Caco-2 (cell line): ENCODE measurements at regions not wholly inside any gene's neighbourhood (a gene's known extent, or its start where the extent isn't known, plus 50 kb on each side); places are given as distances from the start of the nearest gene placed in this dataset.

ENCODE experiments used
- BruUV-seq: library from RNA; stranded (reverse); fragments of 400-500 nt; replicated peaks from 2 replicates; lab custom pipeline; 2021; lab: Mats Ljungman, UMichigan
- CTCF ChIA-PET: fragments of 300-600 bp; sonication (Branson Sonifier 250); formaldehyde crosslinking; loops from one replicate; lab custom pipeline; 2022; ENCODE audit warnings: antibody characterized with exemption; lab: Charles Lee
- POLR2A ChIA-PET: fragments of 300-600 bp; sonication (Branson Sonifier 250); formaldehyde crosslinking; loops from one replicate; lab custom pipeline; 2022; ENCODE audit warnings: antibody characterized with exemption; lab: Charles Lee
- DNase-seq, 2 experiments: peaks; one replicate each; pipeline versions ENCODE4 v3.0.0 to v3.0.0-alpha.2; 2020 to 2022
- H3K27me3 ChIP-seq: replicated peaks from 2 replicates; pipeline ENCODE4 v1.6.0; 2011; ENCODE audit warnings: low read length; ENCODE audit not compliant: control insufficient read depth, insufficient read depth
- H3K36me3 ChIP-seq: 2 replicates; pipeline ENCODE4 v1.5.1; 2011; ENCODE audit warnings: low read length; ENCODE audit not compliant: control insufficient read depth, insufficient read depth
- H3K4me1 ChIP-seq: fragments of 250-450 bp; sonication (Bioruptor Pico); 2 replicates; pipeline ENCODE4 v1.5.1; 2020; ENCODE audit warnings: mild to moderate bottlenecking
- H3K4me3 ChIP-seq: 2 replicates; pipeline ENCODE4 v1.5.1; 2011; ENCODE audit warnings: low read depth, mild to moderate bottlenecking, control low read depth, low read length
- H3K9me3 ChIP-seq: fragments of 250-450 bp; sonication (Bioruptor Pico); 2 replicates; pipeline ENCODE4 v1.5.1; 2020; ENCODE audit warnings: mild to moderate bottlenecking, moderate library complexity
- H3K27ac Mint-ChIP-seq: one replicate; pipeline ENCODE4 v1.8.0; 2022; ENCODE audit warnings: mixed read lengths; ENCODE audit not compliant: unreplicated experiment
- H3K27me3 Mint-ChIP-seq: one replicate; pipeline ENCODE4 v1.8.0; 2022; ENCODE audit warnings: mixed read lengths; ENCODE audit not compliant: insufficient read depth, unreplicated experiment
- H3K36me3 Mint-ChIP-seq: one replicate; pipeline ENCODE4 v1.8.0; 2022; ENCODE audit warnings: mild to moderate bottlenecking, mixed read lengths; ENCODE audit not compliant: insufficient read depth, unreplicated experiment
- H3K4me1 Mint-ChIP-seq: one replicate; pipeline ENCODE4 v1.8.0; 2022; ENCODE audit warnings: low read depth, mixed read lengths; ENCODE audit not compliant: unreplicated experiment
- H3K4me3 Mint-ChIP-seq: one replicate; pipeline ENCODE4 v1.8.0; 2022; ENCODE audit warnings: mild to moderate bottlenecking, moderate library complexity, mixed read lengths; ENCODE audit not compliant: unreplicated experiment
- H3K9me3 Mint-ChIP-seq: one replicate; pipeline ENCODE4 v1.8.0; 2022; ENCODE audit warnings: mixed read lengths; ENCODE audit not compliant: unreplicated experiment
- CTCF ChIP-seq, 2 experiments: fragments of 200-600 bp in 1 of 2; IDR thresholded peaks; 1 replicate in 1 of 2; 2 replicates in 1 of 2; pipeline versions ENCODE4 v1.5.1 to v1.8.0; 2011 to 2022; ENCODE audit warnings: antibody characterized with exemption in 1 of 2, control low read depth in 1 of 2, inconsistent platforms in 1 of 2, low read depth in 1 of 2, low read length in 1 of 2, mild to moderate bottlenecking in 1 of 2, moderate library complexity in 1 of 2; ENCODE audit not compliant: insufficient read depth in 1 of 2, severe bottlenecking in 1 of 2, unreplicated experiment in 1 of 2
- intact Hi-C: fragments of 100-400 bp; cut with micrococcal nuclease; formaldehyde crosslinking; loops from one replicate; pipeline ENCODE4 v1.10.0; 2022; ENCODE audit not compliant: unreplicated experiment

- Histone ChIP-seq H3K4me1 (no peaks in the 10 kb centered on the region), H3K9me3 (no peaks in the 10 kb centered on the region), H3K4me3 (no peak overlapping the region), H3K36me3 (no peaks in the 10 kb centered on the region), H3K27me3 (no peaks in the 10 kb centered on the region)
- H3K4me3 Mint-ChIP-seq: no peak overlapping the region
- H3K27ac Mint-ChIP-seq: no peak overlapping the region
- DNase-seq: no peak
- BruUV-seq: no TSS peak
- peaks cover 3% of the 10 kb centered on the region for H3K27me3 Mint-ChIP-seq
- intact Hi-C loops: no loop called here
- H3K4me1 Mint-ChIP-seq: no peaks in the 10 kb centered on the region
- no peaks in the 10 kb centered on the region for H3K9me3 Mint-ChIP-seq
- no peaks in the 10 kb centered on the region for H3K36me3 Mint-ChIP-seq
- ChIA-PET CTCF (no interaction called here), POLR2A (no interaction called here)
- TF ChIP-seq CTCF (IDR thresholded peaks at IDR 0.05; ENCODE audit: insufficient read depth in 1 of 2, low read depth in 1 of 2, low read length in 1 of 2, severe bottlenecking in 1 of 2, unreplicated experiment in 1 of 2): no peak
Measured at GRCh38 chr5:2306711-2307110, 424.0 kb upstream of the IRX4 start.

GRCh38 chr5:2303431-2304100 is 420.8 kb upstream of the IRX4 start:
- ChIA-PET POLR2A (no interaction called here), CTCF (no interaction called here)
- Mint-ChIP-seq H3K4me3 (no peak overlapping the region), H3K27ac (no peak overlapping the region), H3K4me1 (no peaks in the 10 kb centered on the region), H3K27me3 (peaks cover 6% of the 10 kb centered on the region), H3K36me3 (no peaks in the 10 kb centered on the region), H3K9me3 (no peaks in the 10 kb centered on the region)
- Histone ChIP-seq H3K36me3 (no peaks in the 10 kb centered on the region), H3K4me1 (no peaks in the 10 kb centered on the region), H3K27me3 (no peaks in the 10 kb centered on the region), H3K9me3 (no peaks in the 10 kb centered on the region), H3K4me3 (no peak overlapping the region)
- BruUV-seq: no TSS peak
- intact Hi-C loops: no loop called here
- no peak for DNase-seq
- no peak for TF ChIP-seq CTCF (IDR thresholded peaks at IDR 0.05; ENCODE audit: insufficient read depth in 1 of 2, low read depth in 1 of 2, low read length in 1 of 2, severe bottlenecking in 1 of 2, unreplicated experiment in 1 of 2)

GRCh38 chr5:2302169-2302568 is 419.4 kb upstream of the IRX4 start:
- Mint-ChIP-seq H3K9me3 (no peaks in the 10 kb centered on the region), H3K36me3 (no peaks in the 10 kb centered on the region), H3K4me1 (no peaks in the 10 kb centered on the region), H3K27me3 (peaks cover 6% of the 10 kb centered on the region), H3K4me3 (no peak overlapping the region), H3K27ac (no peak overlapping the region)
- Histone ChIP-seq H3K4me3 (no peak overlapping the region), H3K9me3 (no peaks in the 10 kb centered on the region), H3K36me3 (no peaks in the 10 kb centered on the region), H3K4me1 (no peaks in the 10 kb centered on the region), H3K27me3 (no peaks in the 10 kb centered on the region)
- ChIA-PET CTCF (no interaction called here), POLR2A (no interaction called here)
- intact Hi-C loops: no loop called here
- TF ChIP-seq CTCF (IDR thresholded peaks at IDR 0.05; ENCODE audit: insufficient read depth in 1 of 2, low read depth in 1 of 2, low read length in 1 of 2, severe bottlenecking in 1 of 2, unreplicated experiment in 1 of 2): no peak
- no peak for DNase-seq
- BruUV-seq: no TSS peak
